Transverse colon (tissue), 3 donors: ENCODE measurements at regions not wholly inside any gene's neighbourhood (a gene's known extent, or its start where the extent isn't known, plus 50 kb on each side); places are given as distances from the start of the nearest gene placed in this dataset.

Experiments used
- POLR2A ChIP-seq: fragments of 450-650 bp; IDR thresholded peaks from one replicate; pipeline ENCODE4 v1.6.1; 2016; ENCODE audit warnings: antibody characterized with exemption, mild to moderate bottlenecking, moderate library complexity
- TF ChIP-seq, protein P1 (sequence below), 5 experiments: fragments of 200-600 bp in 3 of 5; fragments of 450-650 bp in 2 of 5; sonication (generic) in 3 of 5; IDR thresholded peaks; 1 replicate in 2 of 5; 2 replicates in 3 of 5; pipeline ENCODE4 v1.5.1; 2016 to 2017; ENCODE audit warnings: antibody characterized with exemption in 5 of 5, inconsistent platforms in 3 of 5, mild to moderate bottlenecking in 2 of 5, moderate library complexity in 1 of 5

DNA sequence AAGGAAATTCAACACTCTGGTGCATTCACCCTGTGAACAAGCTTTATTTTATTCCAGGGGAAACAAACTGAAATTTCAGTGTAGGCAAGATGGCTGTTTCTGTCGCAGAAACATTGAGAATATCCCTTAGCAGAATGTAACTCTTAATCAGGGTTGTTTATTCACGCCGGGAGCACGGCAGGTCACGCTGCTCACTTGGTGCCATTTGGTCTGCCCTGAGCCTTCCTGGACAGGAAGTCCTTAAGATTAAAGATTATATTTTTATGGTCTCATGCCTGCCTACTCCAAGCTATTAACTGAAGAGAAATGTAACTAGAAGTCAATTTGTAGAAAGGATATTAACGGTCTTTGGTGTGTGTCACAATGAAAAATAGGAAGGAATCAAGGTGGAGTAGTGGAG is 185.3 kb upstream of the ARGLU1 start:
- TF ChIP-seq, protein P1, sequence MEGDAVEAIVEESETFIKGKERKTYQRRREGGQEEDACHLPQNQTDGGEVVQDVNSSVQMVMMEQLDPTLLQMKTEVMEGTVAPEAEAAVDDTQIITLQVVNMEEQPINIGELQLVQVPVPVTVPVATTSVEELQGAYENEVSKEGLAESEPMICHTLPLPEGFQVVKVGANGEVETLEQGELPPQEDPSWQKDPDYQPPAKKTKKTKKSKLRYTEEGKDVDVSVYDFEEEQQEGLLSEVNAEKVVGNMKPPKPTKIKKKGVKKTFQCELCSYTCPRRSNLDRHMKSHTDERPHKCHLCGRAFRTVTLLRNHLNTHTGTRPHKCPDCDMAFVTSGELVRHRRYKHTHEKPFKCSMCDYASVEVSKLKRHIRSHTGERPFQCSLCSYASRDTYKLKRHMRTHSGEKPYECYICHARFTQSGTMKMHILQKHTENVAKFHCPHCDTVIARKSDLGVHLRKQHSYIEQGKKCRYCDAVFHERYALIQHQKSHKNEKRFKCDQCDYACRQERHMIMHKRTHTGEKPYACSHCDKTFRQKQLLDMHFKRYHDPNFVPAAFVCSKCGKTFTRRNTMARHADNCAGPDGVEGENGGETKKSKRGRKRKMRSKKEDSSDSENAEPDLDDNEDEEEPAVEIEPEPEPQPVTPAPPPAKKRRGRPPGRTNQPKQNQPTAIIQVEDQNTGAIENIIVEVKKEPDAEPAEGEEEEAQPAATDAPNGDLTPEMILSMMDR (IDR thresholded peaks at IDR 0.05), result no peak
- no peak for TF ChIP-seq POLR2A
